GM18868 (cell line): ENCODE measurements at regions not wholly inside any gene's neighbourhood (a gene's known extent, or its start where the extent isn't known, plus 50 kb on each side); places are given as distances from the start of the nearest gene placed in this dataset.
A peak's percentile ranks its signal among the peaks of the same experiment; 100 is the strongest.
"Not testable (repeated sequence)": the region's sequence is repeated elsewhere in the genome, so short reads cannot be mapped to it uniquely, and the experiment has no call there.

Source experiments
- ATAC-seq: cut with Tn5 transposase; IDR thresholded peaks from one replicate; pipeline ENCODE4 v1.9.1; 2021; ENCODE audit warnings: mild to moderate bottlenecking, moderate library complexity; ENCODE audit not compliant: unreplicated experiment

- ATAC-seq = no peak
Measured at GRCh38 chr12:75656648-75657047, 145.2 kb upstream of the KRR1 start.

DNA sequence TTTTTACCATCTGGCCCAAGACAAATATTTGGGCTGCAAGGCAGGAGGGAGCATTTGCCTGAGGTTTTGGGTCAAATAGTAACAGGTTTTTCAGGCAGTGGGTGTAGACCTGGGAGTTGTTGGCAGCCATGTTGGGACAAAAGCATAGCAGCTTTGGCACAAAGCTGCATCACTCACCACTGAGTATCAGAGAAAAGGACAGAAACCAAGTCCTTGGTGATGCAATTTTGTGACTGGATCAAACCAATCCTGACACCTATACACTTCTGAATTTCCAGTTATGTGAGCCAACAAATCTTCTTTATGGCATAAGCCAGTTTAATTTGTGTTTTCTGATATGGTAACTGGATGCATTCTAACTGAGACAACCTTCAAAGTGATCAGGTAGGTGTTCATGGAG is 144.8 kb upstream of the KRR1 start:
- no peak for ATAC-seq

DNA sequence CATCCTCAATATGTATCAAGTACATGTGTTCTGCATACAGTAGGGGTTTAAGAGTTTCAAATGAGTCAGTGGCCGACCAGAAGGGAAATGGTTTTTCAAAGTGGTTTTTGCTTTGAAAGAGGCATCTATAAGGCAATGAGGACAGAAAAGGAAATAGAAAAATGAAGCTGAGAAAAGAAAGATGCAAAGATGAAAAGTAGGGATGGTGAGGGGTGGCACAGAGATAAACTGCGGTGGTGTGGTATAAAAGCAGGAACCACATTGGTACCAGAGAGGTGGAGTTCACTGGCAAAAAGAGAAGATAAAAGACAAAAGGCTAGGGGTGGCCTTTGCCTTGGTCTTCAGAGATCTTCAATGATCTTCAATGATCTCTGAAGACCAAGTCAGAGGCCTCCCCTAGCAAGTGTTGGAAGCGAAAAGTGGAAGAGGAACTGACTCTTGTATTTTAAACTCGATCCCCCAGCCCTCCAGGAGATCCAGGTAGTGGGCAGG is 144.0 kb upstream of the KRR1 start:
- peak; percentile 58 for ATAC-seq

GRCh38 chr12:75651342-75651695 is 139.9 kb upstream of the KRR1 start:
- ATAC-seq = no peak

- ATAC-seq = no peak
Measured at GRCh38 chr12:75650595-75651341, 139.4 kb upstream of the KRR1 start.

- no peak for ATAC-seq
Measured at GRCh38 chr12:75650100-75650499, 138.7 kb upstream of the KRR1 start.

GRCh38 chr12:75648856-75649255 is 137.4 kb upstream of the KRR1 start:
- ATAC-seq = no peak

DNA sequence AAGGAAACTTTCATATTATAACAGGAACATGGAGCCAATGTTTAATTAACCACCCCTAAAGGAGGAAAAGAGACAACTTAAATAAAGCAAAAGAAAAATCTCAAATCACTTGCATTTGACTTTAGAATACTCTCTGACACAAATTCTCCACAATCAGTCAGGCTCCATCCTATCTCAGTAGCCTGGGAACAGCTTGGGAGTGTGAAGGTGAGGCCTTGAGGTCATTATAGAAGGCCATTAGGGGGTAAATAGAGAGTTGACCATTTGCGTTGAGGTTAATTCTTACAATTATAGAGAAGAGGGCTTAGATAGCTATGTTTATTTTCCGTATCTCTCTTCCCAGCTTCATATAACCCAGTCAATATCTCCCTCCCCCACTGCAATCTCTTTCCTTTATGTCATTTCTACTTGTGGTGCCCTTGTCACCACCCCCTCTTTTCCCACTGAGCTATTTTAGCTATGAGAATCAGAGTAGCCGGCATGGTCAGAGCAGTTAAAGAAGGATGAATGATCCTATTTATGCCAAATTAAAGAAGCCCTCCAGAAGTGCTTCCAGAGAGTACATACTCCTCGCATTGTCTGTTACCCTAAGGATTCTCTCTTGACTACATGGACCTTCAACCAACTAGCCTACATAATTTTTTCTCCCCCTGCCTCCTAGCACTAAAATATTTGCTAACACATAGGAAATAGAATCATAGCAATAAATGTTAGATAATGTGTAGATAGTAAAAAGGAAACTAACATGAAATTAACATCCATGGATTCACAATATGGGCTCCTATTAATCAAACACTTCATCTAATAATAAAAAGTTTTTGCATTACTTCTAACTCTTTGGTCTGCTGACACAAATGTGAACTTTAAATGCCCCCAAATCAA is 135.2 kb upstream of the KRR1 start:
- no peak for ATAC-seq

GRCh38 chr12:75644472-75645072 is 133.2 kb upstream of the KRR1 start:
- ATAC-seq = no peak

DNA sequence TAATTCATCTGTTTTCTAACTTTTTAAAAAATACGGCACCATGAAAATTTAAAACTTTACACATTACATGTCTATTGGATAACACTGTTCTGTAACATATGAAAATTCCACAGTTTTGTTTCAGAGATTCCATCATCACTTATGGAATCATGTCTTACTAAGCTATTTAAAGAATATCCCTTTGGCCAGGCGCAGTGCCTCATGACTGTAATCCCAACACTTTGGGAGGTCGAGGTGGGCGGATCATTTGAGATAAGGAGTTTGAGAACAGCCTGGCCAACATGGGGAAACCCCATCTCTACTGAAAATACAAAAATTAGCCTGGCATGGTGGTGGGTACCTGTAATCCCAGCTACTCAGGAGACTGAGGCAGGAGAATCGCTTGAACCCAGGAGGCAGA is 131.7 kb upstream of the KRR1 start:
- ATAC-seq = not testable (repeated sequence)

DNA sequence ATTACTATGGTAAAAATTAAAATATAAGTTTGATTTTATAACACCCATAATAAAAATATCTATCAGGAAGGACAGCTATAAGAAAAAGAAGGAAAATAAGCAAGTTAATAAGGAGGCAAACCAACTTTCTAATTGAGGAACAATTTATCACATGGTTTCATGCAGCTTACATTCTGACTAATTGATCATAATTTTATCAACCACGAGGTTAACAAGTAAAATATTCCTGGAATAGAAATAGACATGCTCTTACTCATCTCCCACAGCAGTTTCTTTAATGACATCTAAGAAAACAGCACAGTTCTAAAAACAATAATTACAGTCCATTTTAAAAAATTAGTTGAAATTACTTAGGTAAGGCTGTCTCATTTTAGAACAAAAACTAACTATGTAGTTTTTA is 130.8 kb upstream of the KRR1 start:
- ATAC-seq = no peak

- peak; percentile 97 for ATAC-seq
Measured at GRCh38 chr12:75641031-75641780, 129.8 kb upstream of the KRR1 start.

DNA sequence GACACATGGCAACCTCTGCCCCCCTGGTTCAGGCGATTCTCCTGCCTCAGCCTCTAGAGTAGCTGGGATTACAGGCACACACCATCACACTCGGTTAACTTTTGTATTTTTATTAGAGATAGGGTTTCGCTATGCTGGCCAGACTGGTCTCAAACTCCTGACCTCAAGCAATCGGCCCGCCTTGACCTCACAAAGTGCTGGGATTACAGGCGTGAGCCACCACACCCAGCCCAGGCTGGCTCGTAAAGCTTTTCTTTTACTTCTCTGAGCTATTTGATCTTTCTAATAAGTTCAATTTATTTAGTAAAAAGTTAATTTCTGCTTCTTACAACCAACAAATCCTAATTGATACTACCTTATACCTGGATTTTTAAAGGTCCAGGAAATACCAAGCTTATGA is 127.4 kb upstream of the KRR1 start:
- ATAC-seq = no peak

DNA sequence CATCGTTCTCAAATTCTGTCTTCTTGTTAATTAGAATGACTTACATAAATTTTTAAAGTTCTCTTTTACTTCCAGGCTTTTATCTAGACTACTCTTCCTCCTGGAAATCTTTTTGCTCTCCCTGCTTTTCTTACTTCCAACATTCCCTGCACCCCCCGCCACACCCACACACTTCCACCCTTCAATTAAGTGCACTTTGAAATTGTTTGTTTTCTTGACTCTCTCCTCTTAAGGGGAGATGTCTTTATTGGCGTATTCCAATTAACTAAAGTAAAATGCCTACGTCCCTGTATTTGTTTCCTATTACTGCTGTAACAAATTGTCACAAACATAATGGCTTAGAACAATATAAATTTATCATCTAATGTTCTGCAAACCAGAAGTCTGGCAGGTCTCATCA is 125.2 kb upstream of the KRR1 start:
- ATAC-seq = no peak

DNA sequence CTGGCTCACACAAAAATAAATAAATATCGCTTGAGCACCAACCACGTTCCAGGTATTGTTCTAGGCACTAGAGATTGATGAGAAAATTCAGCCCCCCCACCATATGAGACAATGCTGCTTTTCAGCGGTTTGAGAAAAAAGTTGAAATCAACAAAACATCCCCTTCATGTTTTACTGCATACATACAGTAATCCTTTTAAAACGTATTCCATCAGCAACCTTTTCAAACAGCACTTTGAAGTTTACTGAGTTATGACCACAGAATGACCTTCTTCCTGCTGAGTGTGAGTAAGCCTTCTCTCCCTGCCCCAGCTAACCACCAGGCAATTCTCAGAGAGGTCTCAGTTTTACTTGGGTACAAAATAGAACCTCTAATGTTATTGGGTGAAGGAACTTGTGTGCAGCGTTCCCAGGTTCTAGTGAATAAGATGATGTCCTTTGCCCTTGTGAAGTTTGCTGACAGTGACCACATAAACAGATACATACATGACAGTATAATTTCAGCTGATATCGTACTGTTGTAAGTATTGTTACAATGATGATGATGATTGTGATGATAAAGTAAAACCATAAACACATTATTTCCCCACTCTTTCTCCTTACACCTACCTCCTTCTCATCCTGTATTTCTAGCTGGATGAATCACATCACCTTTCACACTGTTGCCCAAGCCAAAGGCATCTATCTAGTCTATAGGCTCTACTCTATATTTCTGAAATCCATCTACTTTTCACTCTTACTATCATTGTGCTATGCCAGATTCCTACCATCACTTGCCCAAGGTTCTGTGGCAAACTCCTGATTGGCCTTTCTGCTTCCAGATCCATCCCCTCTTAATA is 124.4 kb upstream of the KRR1 start:
- peak; percentile 75 for ATAC-seq

GRCh38 chr12:75634244-75635222 is 123.1 kb upstream of the KRR1 start:
- no peak for ATAC-seq

DNA sequence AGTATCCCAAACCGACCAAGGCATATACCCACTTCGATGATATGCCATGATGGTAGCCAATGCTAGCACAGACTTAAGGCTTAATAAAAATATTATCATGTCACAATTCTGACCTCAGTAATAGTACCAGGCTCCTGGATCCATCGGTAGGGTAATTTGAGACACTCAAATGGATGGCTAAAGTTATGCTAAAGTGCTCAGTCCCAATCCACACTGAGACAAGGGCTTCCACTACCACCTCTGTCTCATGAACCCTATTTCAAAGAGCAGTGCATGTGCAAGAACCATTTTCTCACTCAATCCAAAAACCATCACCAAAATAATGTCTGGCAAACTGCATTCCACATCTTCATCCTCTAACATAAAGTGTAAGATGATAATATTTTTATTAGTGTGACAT is 122.4 kb upstream of the KRR1 start:
- ATAC-seq = no peak

- no peak for ATAC-seq
Measured at GRCh38 chr12:75632442-75632841, 121.0 kb upstream of the KRR1 start.

GRCh38 chr12:75631831-75632230 is 120.4 kb upstream of the KRR1 start:
- ATAC-seq = no peak
